ENCODE measurements at regions not wholly inside any gene's neighbourhood (a gene's known extent, or its start where the extent isn't known, plus 50 kb on each side); places are given as distances from the start of the nearest gene placed in this dataset.
A peak's percentile ranks its signal among the peaks of the same experiment; 100 is the strongest.
"Not testable (repeated sequence)": the region's sequence is repeated elsewhere in the genome, so short reads cannot be mapped to it uniquely, and the experiment has no call there.

DNA sequence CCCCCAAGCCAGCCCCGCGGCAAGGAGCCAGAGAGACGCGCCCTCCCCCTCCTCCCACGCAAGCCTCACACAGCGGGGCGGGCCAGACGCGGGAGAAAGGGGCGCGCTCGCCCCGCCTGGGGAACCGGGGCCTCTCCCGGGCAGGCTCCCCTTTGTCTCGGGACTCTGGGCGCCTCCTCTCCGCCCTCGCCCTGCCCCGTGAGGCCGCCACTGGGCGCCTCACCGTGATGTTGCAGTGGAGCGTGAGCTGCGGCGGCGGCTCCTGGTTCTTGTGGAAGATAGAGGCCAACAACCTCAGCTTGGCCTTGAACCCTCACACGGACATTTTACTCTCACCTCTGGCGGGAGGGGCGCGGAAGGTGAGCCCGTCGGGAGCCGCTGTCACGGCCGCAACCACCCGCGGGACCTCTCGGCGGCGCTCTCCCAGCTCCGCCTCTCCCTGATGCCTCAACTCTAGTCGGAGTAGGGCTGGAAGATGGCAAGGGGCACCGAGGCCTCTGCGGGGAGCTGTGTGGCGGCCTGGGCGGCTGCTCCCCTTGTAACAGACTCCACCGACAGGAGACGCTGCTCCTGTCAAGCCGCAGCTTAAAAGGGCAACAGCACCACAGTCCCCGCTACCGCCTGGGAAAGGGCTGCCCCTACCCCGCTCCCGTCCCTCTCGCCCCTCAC is 179.2 kb upstream of the ZSCAN2 start:
- not testable (repeated sequence) for DNase-seq

DNA sequence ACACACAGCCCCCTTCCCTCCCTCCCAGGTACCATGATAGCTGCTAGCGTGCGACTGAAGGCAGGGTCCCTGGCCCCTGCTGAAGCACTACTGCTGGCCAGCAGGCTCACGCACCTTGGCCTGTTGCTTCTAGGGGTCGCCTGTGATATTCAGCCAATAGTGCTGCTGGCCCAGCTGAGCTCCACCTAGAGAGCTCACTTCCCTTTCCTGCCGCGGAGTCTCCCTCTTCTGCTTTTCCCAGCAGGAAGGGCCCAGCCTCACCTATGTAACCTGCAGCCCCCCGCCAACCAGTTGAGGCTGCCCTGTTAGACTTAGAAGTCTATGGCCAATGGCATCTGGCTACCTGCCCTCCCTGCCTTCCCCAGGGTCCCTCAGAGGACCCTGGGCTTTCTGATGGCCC is 175.5 kb upstream of the ZSCAN2 start:
- DNase-seq, result not testable (repeated sequence)

DNA sequence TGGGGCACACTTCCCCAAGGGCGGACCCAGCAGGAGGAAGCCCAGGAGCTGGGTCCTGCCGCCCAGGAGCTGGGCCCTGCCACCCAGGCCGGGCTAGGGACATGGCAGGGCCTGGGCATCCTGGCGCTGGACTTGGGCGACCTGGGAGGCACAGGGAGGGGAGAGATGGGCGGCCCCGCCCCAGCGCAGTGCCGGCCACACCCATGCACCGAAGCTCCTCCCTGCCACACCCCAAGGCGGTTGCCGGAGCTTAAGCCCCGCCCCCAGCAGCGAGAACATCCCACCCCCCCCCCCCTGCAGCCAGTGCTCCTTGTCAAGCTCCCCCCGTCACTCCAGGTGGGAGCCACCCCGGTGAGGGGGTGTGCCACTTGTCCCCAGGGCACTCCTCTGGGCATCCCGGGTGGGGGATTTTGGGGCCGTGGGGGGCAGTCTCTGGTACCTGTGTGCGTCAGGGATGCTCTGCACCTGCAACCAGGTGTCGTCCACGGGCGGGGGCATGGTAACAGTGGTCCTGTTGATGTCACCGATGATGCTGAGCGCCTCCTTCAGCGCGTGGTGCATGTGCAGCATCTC is 127.4 kb upstream of the ZSCAN2 start:
- DNase-seq, result not testable (repeated sequence)

DNA sequence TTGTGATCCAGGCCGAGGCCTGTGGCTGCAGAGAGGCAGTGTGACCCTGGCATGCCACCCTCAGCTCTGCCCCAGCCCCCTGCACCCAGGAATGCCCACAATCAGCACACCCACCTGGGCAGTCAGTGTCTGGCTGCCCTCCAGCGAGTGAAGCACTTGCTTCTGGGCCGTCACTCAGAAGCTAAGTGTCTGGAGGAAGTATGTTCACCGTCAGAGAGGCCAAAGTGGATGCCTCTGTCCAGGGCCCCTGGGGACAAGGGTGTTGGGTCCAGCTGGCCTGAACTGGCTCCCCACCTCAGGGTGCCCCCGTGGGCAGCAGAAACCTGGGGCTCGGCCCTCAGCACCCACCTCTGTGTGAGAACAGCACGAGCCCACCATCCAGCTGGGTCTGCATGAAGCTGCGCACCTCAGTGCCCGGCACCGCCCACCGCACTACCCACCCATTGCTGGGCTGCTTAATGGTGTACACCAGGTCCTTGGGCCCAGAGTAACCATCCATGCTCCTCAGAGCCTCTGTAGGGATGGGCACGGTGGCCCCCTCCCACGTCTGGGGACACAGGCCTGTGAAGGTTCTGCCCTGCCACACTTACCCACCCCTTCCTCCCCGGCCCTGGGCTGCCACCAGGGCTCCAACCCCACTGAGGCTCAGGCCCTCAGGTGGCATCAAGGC is 124.3 kb upstream of the ZSCAN2 start:
- DNase-seq, result not testable (repeated sequence)

DNA sequence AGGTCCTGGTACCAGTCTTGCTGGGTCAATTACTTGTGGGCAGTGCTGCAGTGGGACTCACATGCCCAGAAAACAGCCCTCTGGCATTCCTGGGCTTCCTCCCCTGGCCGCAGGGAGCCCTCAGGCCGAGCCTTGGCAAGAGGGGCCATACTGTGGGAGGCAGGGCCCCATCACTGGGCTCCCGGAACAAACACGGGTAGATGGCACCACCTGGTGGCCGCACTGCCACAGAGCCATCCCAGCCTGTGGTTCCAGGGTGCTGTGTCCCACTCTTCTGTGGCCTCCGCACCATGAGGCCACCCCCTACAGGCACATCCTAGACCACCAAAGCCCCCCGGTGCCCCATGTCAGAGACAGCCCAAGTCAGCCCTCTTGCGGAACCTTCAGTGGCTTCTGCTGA is 123.3 kb upstream of the ZSCAN2 start:
- DNase-seq, result not testable (repeated sequence)

DNA sequence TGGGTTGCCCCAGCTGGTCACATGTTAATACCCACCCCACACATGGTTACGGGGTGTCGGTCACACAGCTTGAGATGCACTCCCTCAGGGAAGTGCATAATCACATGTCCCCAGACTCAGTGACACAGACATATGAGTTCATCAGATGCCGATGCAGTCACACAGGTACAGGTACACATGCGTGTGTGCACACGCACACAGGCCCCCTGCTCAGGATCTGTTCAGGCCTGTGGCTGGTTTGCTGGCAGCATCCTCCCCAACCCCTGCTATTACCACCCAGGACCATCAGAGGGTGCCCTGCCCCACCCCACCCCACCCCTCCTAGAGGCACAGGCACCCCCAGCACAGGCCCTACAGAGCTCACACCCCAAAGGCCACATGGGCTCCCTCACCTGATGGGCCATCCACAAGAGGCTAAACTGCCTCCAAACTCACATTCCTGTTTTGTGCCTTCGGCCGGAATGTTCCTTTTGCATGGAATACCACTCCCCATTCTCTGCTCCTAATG is 120.6 kb upstream of the ZSCAN2 start:
- not testable (repeated sequence) for DNase-seq

DNA sequence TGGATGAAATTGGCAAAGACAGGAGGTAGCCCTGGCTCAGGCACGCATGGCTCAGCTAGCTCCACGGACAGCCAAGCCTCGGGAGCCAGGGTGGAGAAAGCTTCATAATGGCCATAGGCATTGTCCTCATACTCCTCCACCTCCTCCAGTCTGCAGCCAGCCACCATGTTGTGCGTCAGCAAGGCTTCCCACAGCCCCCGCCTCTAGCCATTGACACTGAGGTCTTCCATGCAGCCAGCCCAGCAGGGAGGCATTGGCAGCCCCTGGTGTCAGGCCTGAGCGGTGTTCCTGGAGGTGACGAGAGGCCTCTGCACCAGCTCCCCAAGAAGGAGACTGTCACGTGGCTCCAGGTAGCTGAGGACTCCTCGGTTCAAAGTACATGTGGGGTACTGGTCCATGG is 117.0 kb upstream of the ZSCAN2 start:
- DNase-seq, result not testable (repeated sequence)

DNA sequence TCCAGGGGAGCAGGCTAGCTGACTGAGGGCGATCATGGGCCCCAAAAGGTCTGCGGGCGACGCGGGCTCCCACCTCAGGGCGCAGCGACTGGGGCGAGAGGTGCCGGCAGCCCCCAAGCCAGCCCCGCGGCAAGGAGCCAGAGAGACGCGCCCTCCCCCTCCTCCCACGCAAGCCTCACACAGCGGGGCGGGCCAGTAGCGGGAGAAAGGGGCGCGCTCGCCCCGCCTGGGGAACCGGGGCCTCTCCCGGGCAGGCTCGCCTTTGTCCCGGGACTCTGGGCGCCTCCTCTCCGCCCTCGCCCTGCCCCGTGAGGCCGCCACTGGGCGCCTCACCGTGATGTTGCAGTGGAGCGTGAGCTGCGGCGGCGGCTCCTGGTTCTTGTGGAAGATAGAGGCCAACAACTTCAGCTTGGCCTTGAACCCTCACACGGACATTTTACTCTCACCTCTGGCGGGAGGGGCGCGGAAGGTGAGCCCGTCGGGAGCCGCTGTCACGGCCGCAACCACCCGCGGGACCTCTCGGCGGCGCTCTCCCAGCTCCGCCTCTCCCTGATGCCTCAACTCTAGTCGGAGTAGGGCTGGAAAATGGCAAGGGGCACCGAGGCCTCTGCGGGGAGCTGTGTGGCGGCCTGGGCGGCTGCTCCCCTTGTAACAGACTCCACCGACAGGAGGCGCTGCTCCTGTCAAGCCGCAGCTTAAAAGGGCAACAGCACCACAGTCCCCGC is 100.5 kb upstream of the ZSCAN2 start:
- DNase-seq, result peak; percentile 10

DNA sequence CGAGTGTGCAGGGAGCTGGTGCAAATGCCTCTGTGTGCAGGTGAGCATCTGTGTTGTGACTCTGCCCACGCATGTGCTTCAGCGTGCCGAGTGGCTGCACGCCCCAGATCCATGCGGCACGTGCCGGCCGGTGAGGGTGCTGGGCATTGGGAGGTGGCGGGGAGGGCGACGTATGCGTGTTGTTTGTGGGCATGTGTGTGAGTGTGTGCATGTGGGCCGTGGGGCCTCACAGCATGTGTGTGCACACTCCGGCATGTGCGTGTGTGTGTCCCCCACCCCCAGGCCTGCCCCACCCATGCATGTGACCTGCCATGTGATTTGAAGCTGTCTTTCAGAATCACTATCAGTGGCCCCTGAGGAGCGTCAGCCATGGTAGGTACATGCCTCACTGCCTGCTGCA is 97.7 kb upstream of the ZSCAN2 start:
- not testable (repeated sequence) for DNase-seq

DNA sequence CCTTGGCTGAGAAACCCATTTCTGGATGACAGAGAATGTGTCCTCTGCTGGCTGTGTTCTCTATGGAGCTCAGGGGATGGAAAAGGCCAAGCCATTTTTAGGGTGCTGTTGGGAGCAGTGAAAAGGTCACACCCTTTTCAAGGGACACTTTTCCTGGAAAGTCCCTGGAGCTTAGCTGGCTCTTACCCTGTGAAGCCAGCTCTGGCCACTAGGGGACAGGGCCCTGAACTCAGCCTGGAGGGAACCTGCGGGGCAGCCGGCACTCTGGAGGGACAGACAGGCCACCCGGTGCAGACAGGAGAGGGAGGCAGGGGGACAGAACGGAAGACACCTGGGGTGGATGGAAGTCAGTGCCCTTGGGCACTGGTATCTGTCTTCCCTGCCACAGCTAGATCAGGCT is 95.3 kb upstream of the ZSCAN2 start:
- DNase-seq, result not testable (repeated sequence)

DNA sequence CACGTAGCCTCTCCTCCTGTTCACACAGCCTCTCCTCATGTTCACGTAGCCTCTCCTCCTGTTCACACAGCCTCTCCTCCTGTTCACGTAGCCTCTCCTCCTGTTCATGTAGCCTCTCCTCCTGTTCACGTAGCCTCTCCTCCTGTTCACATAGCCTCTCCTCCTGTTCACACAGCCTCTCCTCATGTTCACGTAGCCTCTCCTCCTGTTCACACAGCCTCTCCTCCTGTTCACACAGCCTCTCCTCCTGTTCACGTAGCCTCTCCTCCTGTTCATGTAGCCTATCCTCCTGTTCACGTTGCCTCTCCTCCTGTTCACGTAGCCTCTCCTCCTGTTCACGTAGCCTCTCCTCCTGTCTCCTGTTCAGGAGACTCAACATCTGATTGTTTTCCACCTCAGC is 88.5 kb upstream of the ZSCAN2 start:
- DNase-seq, result not testable (repeated sequence)

DNA sequence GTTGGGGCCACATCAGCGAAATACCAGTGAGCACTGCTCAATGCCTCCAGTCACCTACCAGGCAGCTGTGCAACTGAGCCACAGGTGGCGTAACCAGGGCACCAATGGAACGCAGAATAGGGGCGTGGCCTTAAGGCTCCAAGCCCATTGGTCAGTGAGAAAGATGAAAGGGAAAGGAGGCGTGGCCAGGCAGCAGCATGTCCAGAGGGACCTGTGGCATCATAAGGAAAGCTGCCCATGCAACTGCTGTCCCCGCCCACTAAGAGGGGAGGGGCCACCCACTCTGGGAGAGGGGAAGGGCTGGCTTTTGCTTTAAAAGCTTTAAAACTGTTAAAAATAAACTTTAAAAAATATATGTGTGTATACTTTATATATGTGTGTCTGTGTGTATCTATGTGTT is 84.0 kb upstream of the ZSCAN2 start:
- not testable (repeated sequence) for DNase-seq

DNA sequence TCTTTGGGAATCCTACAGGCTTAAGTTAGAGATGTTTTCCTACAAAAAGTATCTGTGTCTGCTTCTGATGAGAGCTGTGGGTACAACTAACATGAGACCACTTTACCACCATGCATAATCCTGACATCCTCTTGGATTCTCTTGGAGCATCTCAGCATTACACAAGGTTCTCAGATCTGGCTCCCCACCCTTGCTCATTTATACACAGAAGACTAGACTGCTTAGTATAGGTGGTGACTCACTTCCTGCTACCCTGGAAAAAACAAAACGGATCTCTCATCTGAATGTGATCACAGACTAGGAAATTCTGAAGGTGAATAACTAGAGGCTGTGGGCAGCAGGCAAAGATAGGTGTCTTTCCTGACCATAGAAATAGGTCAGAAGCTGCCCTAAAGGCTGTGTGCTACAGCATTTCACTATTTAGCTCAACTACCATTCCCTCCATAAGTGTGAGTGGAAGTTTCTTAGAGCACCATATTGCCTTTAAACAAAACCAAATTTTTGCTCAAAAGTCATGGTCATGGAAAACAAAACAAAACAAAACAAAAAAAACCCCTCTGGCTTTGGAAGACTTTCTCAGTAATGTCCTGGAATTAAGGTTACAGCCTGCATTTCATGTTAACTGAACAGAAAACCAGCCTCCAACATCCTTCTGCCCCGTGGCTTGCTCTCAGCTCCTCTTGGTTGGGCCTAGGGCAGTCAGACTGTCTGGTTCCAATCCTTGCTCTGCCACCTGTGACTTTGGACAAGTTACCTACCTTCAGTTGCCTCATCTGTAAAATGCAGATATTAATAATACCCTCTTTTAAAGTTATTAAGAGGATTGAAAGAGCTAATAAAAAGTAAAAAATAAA is 75.1 kb upstream of the ZSCAN2 start:
- DNase-seq, result not testable (repeated sequence)

DNA sequence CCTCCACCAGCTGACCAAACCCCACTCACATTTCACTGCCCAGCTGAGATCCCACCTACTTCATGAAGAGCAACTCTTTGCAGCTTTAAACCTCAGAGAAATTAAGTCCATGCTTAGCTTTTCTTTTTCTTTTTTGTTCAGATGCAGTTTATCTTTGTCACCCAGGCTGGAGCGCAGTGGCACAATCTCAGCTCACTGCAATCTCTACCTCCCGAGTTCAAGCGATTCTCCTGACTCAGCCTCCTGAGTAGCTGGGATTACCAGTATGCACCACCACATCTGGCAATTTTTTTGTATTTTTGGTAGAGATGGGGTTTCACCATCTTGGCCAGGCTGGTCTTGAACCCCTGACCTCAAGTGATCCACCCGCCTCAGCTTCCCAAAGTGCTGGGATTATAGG is 70.1 kb upstream of the ZSCAN2 start:
- not testable (repeated sequence) for DNase-seq

DNA sequence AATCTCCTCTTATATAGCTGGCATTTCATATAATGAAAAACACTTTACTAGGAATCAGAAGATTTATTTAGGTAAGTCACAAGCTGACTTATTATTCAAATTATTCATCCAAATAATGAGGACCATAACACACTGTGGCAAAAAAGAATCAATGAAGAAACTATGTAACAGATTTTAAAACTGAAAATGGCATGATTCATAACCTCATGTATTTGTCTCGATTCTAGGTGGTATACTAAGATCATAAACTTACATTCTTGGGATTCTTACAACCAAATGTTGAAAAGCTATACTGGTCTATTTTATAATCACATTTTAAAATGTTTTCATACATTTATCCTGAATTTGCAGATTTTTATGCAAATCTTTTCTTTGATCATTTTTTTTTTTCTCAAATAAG is 69.6 kb upstream of the ZSCAN2 start:
- DNase-seq, result not testable (repeated sequence)

DNA sequence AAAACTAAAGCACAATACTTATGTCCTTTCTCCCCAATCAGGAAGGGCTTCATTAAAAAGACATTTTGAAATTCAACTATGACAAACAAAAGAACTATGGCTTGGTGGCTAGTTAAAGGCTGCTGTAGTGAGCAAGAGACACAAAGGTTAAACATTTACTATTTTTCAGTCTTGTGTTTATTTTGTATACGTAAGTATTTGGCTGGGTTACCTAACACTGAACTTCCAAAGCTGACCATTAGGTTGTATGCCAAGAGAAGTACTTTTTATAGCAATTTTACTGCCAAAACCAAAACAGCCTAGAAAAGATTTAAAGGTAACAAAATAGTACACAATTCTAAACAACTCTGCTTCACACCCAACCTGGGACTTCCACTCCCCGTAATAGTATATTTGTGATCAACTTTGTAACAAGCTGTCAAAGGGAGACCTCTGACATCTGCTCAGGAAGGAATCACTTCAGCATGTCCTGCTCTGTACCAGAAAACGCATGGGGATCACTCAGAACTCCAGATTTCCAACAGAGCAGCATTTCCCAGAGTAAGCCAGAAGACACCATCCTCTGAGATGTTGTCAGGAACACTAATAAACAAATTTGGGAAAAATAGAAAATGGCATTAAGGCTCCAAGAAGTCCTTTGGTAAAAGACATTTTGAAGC is 69.0 kb upstream of the ZSCAN2 start:
- not testable (repeated sequence) for DNase-seq

DNA sequence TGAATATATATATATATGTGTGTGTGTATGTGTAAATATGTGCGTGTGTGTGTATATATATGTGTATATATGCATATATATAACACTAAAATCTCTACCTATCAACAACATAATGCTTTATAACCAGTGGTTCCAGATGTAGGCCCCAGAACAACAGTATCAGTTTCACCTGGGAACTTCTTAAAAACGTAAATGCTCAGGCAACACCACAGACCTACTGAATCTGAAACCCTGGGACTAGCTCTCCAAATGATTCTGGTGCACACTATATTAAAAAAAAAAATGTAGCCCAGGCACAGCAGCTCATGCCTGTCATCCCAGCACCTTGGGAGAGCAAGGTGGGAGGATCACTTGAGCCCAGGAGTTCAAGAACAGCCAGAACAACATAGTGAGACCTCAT is 67.1 kb upstream of the ZSCAN2 start:
- not testable (repeated sequence) for DNase-seq

DNA sequence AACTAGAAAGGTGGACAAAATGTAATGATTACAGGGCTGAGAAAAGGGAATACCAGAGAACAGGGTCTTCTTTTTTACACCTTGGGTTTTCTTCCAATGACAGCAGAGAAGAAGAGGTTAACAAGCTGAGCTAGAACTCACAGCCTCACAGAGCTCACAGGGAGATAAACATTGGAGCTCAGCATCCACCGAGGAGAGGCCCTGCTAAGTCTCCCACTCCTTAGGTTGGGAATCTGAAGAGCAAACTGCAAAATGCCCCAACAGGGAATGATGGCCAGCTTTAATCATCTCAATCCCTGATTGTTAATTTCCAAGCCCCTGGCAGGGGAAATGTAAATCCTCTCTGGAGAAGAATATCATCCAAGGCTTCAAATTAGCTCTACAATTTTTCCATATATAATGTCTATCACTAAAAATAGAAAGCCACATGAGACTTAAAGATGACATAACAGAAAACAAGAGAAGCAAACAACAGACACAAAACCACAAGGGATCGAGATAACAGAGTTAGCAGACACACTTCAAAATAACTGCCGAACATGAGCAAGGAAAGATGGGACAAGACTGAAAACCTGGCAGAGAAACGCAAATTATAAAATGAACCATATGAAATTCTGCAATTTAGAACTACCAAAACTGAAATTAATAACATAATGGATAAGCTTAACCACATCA is 66.1 kb upstream of the ZSCAN2 start:
- not testable (repeated sequence) for DNase-seq

DNA sequence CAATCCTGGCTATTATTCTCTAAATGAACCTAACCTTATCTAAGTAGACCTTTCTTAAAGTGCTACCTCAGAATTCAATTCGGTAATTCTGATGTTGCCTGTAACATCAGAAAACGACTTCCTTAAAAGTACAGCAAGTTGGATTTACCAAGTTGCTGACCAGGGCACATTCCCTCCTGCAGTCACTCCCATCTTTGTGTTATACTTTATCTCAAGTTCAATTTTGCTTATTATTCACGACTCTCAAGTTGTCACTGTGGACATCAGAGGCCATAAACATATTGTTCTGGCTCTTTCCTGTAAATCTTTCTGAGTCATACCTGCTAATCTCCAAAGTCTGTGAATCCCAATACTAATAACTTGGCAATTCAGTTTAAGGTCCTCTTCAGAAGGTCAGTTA is 64.6 kb upstream of the ZSCAN2 start:
- not testable (repeated sequence) for DNase-seq

DNA sequence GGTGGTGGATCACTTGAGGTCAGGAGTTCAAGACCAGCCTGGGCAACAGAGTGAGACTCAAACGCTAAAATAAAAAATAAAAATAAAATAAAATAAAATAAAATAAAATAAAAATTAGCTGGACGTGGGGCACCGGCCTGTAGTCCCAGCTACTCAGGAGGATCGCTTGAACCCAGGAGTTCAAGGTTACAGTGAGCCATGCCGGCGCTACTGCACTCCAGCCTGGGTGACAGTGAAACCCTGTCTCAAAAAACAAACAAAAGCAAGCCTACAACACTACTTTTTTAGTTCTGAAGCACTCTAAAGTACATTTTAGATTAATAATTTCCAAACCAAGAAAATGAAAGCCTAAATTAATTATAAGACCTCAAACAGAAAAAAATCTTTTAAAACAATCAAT is 56.2 kb upstream of the ZSCAN2 start:
- DNase-seq, result not testable (repeated sequence)

DNA sequence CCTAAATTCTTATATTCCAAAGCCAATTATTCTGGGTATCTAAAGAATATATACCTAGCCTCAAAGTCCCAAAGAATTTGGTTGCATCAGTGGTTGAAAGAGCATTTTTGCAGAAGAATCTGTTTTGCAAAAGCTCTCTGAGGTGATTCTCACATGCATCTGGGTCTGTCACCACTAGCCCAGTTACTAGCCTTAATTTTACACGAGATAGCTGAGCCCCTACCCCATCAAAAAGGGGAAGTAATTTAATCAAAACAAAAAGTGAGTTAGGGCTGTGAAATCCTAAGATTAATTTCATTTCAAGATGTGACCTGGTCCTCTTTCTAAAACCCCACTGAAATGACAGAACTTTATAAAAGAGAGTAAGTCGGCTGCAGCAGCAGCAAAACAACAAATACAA is 53.7 kb upstream of the ZSCAN2 start:
- DNase-seq, result not testable (repeated sequence)
